NB4 (cell line): ENCODE measurements at regions not wholly inside any gene's neighbourhood (a gene's known extent, or its start where the extent isn't known, plus 50 kb on each side); places are given as distances from the start of the nearest gene placed in this dataset.

Experiments
- CTCF ChIP-seq: IDR thresholded peaks from one replicate; pipeline ENCODE4 v1.5.1; 2012; ENCODE audit warnings: low read depth, low read length
- POLR2A ChIP-seq: IDR thresholded peaks from 2 replicates; pipeline ENCODE4 v1.6.1; 2011; ENCODE audit warnings: mild to moderate bottlenecking; ENCODE audit not compliant: insufficient read length; ENCODE audit errors: extremely low read depth
- TF ChIP-seq, protein P1 (sequence below): IDR thresholded peaks from 2 replicates; pipeline ENCODE4 v1.6.1; 2011; ENCODE audit warnings: low read depth, low read length

DNA sequence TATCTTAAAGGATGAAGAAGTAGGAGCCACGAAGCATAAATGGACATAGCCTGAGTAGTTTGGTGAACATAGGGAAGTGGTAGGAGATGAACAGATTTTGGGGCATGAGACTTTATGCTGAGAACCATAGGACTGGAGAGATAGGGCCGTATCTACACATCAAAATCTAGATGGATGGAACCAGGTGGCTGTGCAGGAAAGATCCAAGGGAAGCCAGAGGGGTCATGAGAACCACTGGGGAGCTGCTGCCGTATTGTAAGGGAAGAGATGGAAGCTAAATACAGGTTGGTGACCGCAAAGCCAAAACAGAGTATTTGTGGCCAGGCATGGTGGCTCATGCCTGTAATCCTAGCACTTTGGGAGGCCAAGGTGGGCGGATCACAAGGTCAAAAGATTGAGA is 124.3 kb downstream of the TRIB2 start:
- TF ChIP-seq CTCF: no peak
- TF ChIP-seq POLR2A: no peak
- TF ChIP-seq, protein P1, sequence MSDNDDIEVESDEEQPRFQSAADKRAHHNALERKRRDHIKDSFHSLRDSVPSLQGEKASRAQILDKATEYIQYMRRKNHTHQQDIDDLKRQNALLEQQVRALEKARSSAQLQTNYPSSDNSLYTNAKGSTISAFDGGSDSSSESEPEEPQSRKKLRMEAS: no peak
